ENCODE measurements at regions not wholly inside any gene's neighbourhood (a gene's known extent, or its start where the extent isn't known, plus 50 kb on each side); places are given as distances from the start of the nearest gene placed in this dataset.

DNA sequence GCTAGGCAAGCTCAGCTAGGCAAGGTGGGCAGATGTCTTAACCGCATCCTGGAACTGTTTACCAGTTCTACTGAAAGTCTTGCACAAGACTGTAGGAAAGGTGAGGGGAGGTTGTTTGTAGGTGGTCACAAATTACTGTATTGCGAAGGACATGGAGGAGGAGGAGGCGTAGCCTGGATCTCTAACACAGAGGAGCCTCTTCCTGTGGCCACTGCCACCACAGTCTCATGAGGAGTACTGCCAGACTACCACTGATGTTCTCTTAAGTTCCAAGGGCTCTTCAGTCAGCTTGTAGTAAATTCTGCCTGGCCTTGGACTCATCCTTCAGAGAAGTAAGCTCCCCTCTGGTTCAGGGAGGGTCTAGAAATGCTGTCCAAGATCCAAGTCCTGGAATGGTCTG lies 258.6 kb downstream of the FAT4 start:
- H3K36me3 ChIP-seq, result no peaks in the 10 kb centered on the region
- no peaks in the 10 kb centered on the region for H3K27me3 ChIP-seq
- no peaks in the 10 kb centered on the region for H3K9me3 ChIP-seq
- no peak for ATAC-seq
- TF ChIP-seq, protein P1, sequence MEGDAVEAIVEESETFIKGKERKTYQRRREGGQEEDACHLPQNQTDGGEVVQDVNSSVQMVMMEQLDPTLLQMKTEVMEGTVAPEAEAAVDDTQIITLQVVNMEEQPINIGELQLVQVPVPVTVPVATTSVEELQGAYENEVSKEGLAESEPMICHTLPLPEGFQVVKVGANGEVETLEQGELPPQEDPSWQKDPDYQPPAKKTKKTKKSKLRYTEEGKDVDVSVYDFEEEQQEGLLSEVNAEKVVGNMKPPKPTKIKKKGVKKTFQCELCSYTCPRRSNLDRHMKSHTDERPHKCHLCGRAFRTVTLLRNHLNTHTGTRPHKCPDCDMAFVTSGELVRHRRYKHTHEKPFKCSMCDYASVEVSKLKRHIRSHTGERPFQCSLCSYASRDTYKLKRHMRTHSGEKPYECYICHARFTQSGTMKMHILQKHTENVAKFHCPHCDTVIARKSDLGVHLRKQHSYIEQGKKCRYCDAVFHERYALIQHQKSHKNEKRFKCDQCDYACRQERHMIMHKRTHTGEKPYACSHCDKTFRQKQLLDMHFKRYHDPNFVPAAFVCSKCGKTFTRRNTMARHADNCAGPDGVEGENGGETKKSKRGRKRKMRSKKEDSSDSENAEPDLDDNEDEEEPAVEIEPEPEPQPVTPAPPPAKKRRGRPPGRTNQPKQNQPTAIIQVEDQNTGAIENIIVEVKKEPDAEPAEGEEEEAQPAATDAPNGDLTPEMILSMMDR (IDR thresholded peaks at IDR 0.05), result no peak
- TF ChIP-seq POLR2A (IDR thresholded peaks at IDR 0.05) (no peak), POLR2AphosphoS5 (IDR thresholded peaks at IDR 0.05) (no peak), EP300 (IDR thresholded peaks at IDR 0.05) (no peak)
- H3K27ac ChIP-seq, result no peak overlapping the region
- no peaks in the 10 kb centered on the region for H3K4me1 ChIP-seq
- WGBS, 2 donors (ENCODE audit: low coverage in 1 of 2), result 100% methylated on average over 1 to 2 of the region's 3 CpGs
- no peak overlapping the region for H3K4me3 ChIP-seq

DNA sequence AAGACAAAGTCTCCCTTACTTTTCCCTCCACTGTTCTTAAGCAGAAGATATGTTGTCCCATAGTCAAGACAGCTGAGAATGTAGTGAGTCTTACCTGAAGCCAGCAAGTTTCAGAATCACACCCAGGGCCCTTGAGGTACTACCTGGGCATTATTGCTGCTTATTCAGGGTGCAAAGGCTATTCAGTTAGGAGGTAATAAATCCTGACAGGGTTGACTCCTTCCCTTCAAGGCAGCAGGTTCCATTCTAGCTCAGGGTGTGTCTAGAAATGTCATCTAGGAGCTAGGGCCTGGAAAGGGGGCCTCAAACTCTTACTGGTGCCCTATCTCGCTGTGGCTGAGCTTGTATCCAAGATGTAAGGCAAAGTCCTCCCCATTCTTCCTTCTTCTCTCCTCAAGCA lies 259.0 kb downstream of the FAT4 start:
- H3K36me3 ChIP-seq, result no peaks in the 10 kb centered on the region
- no peak overlapping the region for H3K27ac ChIP-seq
- TF ChIP-seq, protein P1 (IDR thresholded peaks at IDR 0.05), result no peak
- no peak for TF ChIP-seq EP300 (IDR thresholded peaks at IDR 0.05)
- no peak for TF ChIP-seq POLR2AphosphoS5 (IDR thresholded peaks at IDR 0.05)
- no peak for TF ChIP-seq POLR2A (IDR thresholded peaks at IDR 0.05)
- H3K27me3 ChIP-seq, result no peaks in the 10 kb centered on the region
- H3K9me3 ChIP-seq, result no peaks in the 10 kb centered on the region
- H3K4me3 ChIP-seq, result no peak overlapping the region
- no peak for ATAC-seq
- no CpG with 5 or more reads among the region's 1 CpG for WGBS, 2 donors (ENCODE audit: low coverage in 1 of 2)
- no peaks in the 10 kb centered on the region for H3K4me1 ChIP-seq

DNA sequence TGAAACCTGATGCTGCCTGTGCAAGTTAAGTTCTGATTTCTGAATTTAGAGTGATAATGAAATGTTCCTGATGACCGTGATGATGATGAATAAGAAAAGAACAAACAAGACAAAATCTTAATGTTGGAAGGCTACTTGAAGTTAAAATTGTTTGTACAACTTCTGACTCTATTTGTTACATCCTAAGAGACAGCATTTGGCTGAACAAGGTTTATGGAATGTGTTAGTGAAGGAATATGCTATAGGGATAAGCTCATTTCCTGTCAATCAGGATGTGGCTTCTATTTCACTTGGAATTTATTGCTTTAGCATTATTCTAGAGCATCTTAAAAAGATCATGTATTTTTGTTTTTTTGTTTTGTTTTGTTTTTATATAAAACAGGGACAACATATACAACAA lies 267.5 kb downstream of the FAT4 start:
- Histone ChIP-seq H3K9me3 (no peaks in the 10 kb centered on the region), H3K4me3 (no peak overlapping the region), H3K27ac (no peak overlapping the region), H3K36me3 (no peaks in the 10 kb centered on the region), H3K4me1 (no peaks in the 10 kb centered on the region), H3K27me3 (no peaks in the 10 kb centered on the region)
- TF ChIP-seq POLR2AphosphoS5 (IDR thresholded peaks at IDR 0.05) (no peak), EP300 (IDR thresholded peaks at IDR 0.05) (no peak), POLR2A (IDR thresholded peaks at IDR 0.05) (no peak)
- TF ChIP-seq, protein P1 (IDR thresholded peaks at IDR 0.05), result no peak
- WGBS, 2 donors (ENCODE audit: low coverage in 1 of 2), result 17 to 61% methylated on average over 1 of the region's 1 CpG
- no peak for ATAC-seq

DNA sequence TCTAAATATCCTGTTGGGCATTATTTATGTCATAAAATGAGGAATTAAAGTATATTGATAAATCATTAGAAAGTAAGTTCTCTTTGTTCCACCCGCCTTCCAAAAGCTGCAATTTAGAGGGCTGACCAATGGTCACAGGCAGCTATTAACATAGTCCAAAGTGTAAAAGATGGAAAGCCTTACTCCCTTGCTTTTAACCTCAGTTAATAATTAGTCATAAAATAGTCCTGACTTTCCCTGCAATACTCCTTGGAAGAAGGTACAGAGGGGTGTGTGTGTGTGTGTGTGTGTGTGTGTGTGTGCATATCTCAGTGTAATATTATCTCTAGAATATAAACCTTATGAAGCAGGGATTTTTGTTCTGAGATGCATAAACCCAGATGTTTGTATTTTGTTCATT lies 275.4 kb downstream of the FAT4 start:
- Histone ChIP-seq H3K36me3 (no peaks in the 10 kb centered on the region), H3K4me1 (no peaks in the 10 kb centered on the region), H3K4me3 (no peak overlapping the region), H3K9me3 (no peaks in the 10 kb centered on the region), H3K27me3 (no peaks in the 10 kb centered on the region), H3K27ac (no peak overlapping the region)
- WGBS, 2 donors (ENCODE audit: low coverage in 1 of 2), result 92 to 100% methylated on average over 1 of the region's 1 CpG
- TF ChIP-seq, protein P1 (IDR thresholded peaks at IDR 0.05), result no peak
- TF ChIP-seq POLR2A (IDR thresholded peaks at IDR 0.05) (no peak), POLR2AphosphoS5 (IDR thresholded peaks at IDR 0.05) (no peak), EP300 (IDR thresholded peaks at IDR 0.05) (no peak)
- ATAC-seq, result no peak

DNA sequence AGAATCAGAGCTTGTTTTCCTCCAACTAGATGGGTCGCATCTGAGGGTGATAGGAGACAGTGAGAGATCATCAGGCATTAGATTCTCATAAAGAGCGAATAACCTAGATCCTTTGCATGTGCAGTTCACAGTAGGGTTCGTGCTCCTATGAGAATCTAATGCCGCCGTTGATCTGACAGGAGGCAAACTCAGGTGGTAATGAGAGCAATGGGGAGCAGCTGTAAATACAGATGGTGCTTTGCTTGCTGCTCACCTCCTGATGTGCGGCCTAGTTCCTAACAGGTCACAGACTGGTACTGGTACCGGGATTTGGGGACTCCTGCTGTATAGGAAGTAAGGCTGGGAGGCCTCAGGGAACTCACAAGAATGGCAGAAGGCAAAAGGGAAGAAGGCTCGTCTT lies 276.5 kb downstream of the FAT4 start:
- no peaks in the 10 kb centered on the region for H3K27me3 ChIP-seq
- no peaks in the 10 kb centered on the region for H3K36me3 ChIP-seq
- H3K4me3 ChIP-seq, result no peak overlapping the region
- no peaks in the 10 kb centered on the region for H3K9me3 ChIP-seq
- H3K27ac ChIP-seq, result no peak overlapping the region
- WGBS, 2 donors (ENCODE audit: low coverage in 1 of 2), result 93 to 96% methylated on average over 5 to 8 of the region's 8 CpGs
- ATAC-seq, result no peak
- TF ChIP-seq POLR2AphosphoS5 (IDR thresholded peaks at IDR 0.05) (no peak), POLR2A (IDR thresholded peaks at IDR 0.05) (no peak), EP300 (IDR thresholded peaks at IDR 0.05) (no peak)
- TF ChIP-seq, protein P1 (IDR thresholded peaks at IDR 0.05), result no peak
- no peaks in the 10 kb centered on the region for H3K4me1 ChIP-seq
